Esophagus (tissue), 2 donors: ENCODE measurements at regions not wholly inside any gene's neighbourhood (a gene's known extent, or its start where the extent isn't known, plus 50 kb on each side); places are given as distances from the start of the nearest gene placed in this dataset.

ENCODE experiments used
- H3K27ac ChIP-seq, 2 donors: one replicate each; pipeline ENCODE4 v1.5.1; 2013; ENCODE audit warnings: low read depth in 2 of 2, mild to moderate bottlenecking in 2 of 2, inconsistent platforms in 1 of 2, low read length in 1 of 2, moderate library complexity in 1 of 2
- H3K27me3 ChIP-seq, 2 donors: one replicate each; pipeline ENCODE4 v1.6.1; 2013; ENCODE audit warnings: low read length in 2 of 2, control low read depth in 1 of 2, mild to moderate bottlenecking in 1 of 2; ENCODE audit not compliant: insufficient read depth in 2 of 2, control insufficient read depth in 1 of 2
- H3K36me3 ChIP-seq, 2 donors: one replicate each; pipeline ENCODE4 v1.6.1; 2013; ENCODE audit warnings: low read length in 1 of 2; ENCODE audit not compliant: control insufficient read depth in 2 of 2, insufficient read depth in 2 of 2
- H3K4me1 ChIP-seq, 2 donors: one replicate each; pipeline ENCODE4 v1.6.1; 2013; ENCODE audit warnings: low read length in 1 of 2; ENCODE audit not compliant: control insufficient read depth in 2 of 2, insufficient read depth in 2 of 2
- H3K4me3 ChIP-seq, 2 donors: one replicate each; pipeline ENCODE4 v1.5.1; 2013; ENCODE audit warnings: low read length in 2 of 2, mild to moderate bottlenecking in 2 of 2, low read depth in 1 of 2, moderate library complexity in 1 of 2
- H3K9me3 ChIP-seq, 2 donors: one replicate each; pipeline ENCODE4 v1.6.1; 2013; ENCODE audit warnings: mild to moderate bottlenecking in 2 of 2, low read depth in 1 of 2, low read length in 1 of 2, moderate library complexity in 1 of 2; ENCODE audit not compliant: control insufficient read depth in 2 of 2, insufficient read depth in 1 of 2
- WGBS, 2 donors: extraction: QIAGEN DNeasy Blood & Tissue Kit; methylation state at CpG; one replicate each; pipeline ENCODE4 v1.1.7; 2013; 5-methylcytosine and 5-hydroxymethylcytosine counted together
- donor health status: healthy with polysubstance abuse.
- donor health status: Bipolar disorder and iron deficiency.

- Histone ChIP-seq H3K27me3 (no peaks in the 10 kb centered on the region), H3K27ac (no peak overlapping the region), H3K9me3 (peaks cover 0 to 2% of the 10 kb centered on the region in 2 donors), H3K4me1 (no peaks in the 10 kb centered on the region), H3K36me3 (no peaks in the 10 kb centered on the region), H3K4me3 (no peak overlapping the region)
- WGBS, 2 donors = 47 to 56% methylated on average over 3 of the region's 3 CpGs
Measured at GRCh38 chr22:48138427-48138826, 1376.0 kb downstream of the TBC1D22A start.

GRCh38 chr22:48137640-48138039 lies 1375.2 kb downstream of the TBC1D22A start:
- H3K36me3 ChIP-seq = no peaks in the 10 kb centered on the region
- H3K9me3 ChIP-seq = peaks cover 0 to 2% of the 10 kb centered on the region in 2 donors
- no peaks in the 10 kb centered on the region for H3K27me3 ChIP-seq
- H3K4me1 ChIP-seq = no peaks in the 10 kb centered on the region
- WGBS, 2 donors = 58 to 63% methylated on average over 10 of the region's 10 CpGs
- no peak overlapping the region for H3K27ac ChIP-seq
- H3K4me3 ChIP-seq = no peak overlapping the region

- WGBS, 2 donors = 74% methylated on average over 8 of the region's 8 CpGs
- Histone ChIP-seq H3K4me1 (no peaks in the 10 kb centered on the region), H3K9me3 (peaks cover 2% of the 10 kb centered on the region in 2 donors), H3K27ac (no peak overlapping the region), H3K36me3 (no peaks in the 10 kb centered on the region), H3K27me3 (no peaks in the 10 kb centered on the region), H3K4me3 (no peak overlapping the region)
Measured at GRCh38 chr22:48135592-48135991, 1373.1 kb downstream of the TBC1D22A start.

- no peaks in the 10 kb centered on the region for H3K36me3 ChIP-seq
- WGBS, 2 donors = 66 to 70% methylated on average over 3 of the region's 3 CpGs
- peaks cover 3% of the 10 kb centered on the region in 2 donors for H3K9me3 ChIP-seq
- H3K4me3 ChIP-seq = no peak overlapping the region
- H3K27ac ChIP-seq = no peak overlapping the region
- H3K27me3 ChIP-seq = no peaks in the 10 kb centered on the region
- no peaks in the 10 kb centered on the region for H3K4me1 ChIP-seq
Measured at GRCh38 chr22:48125416-48125815, 1363.0 kb downstream of the TBC1D22A start.

GRCh38 chr22:48121984-48122383 lies 1359.5 kb downstream of the TBC1D22A start:
- no peaks in the 10 kb centered on the region for H3K4me1 ChIP-seq
- H3K9me3 ChIP-seq = peaks cover 3 to 7% of the 10 kb centered on the region in 2 donors
- H3K27ac ChIP-seq = no peak overlapping the region
- no peaks in the 10 kb centered on the region for H3K36me3 ChIP-seq
- WGBS, 2 donors = 90% methylated on average over 16 of the region's 16 CpGs
- peaks cover 0 to 3% of the 10 kb centered on the region in 2 donors for H3K27me3 ChIP-seq
- no peak overlapping the region for H3K4me3 ChIP-seq

- 72 to 78% methylated on average over 7 of the region's 7 CpGs for WGBS, 2 donors
Measured at GRCh38 chr22:48118654-48119053, 1356.2 kb downstream of the TBC1D22A start.

GRCh38 chr22:48116871-48117270 lies 1354.4 kb downstream of the TBC1D22A start:
- Histone ChIP-seq H3K4me3 (no peak overlapping the region), H3K27me3 (peaks cover 0 to 3% of the 10 kb centered on the region in 2 donors), H3K4me1 (no peaks in the 10 kb centered on the region), H3K36me3 (no peaks in the 10 kb centered on the region), H3K9me3 (peaks cover under 1 to 4% of the 10 kb centered on the region in 2 donors), H3K27ac (no peak overlapping the region)
- 71 to 76% methylated on average over 4 of the region's 4 CpGs for WGBS, 2 donors

More at GRCh38 chr22:48118654-48119053, 1356.2 kb downstream of the TBC1D22A start:
- peaks cover 0 to 3% of the 10 kb centered on the region in 2 donors for H3K27me3 ChIP-seq
- peaks cover 3 to 7% of the 10 kb centered on the region in 2 donors for H3K9me3 ChIP-seq
- H3K4me3 ChIP-seq = no peak overlapping the region
- no peaks in the 10 kb centered on the region for H3K4me1 ChIP-seq
- no peak overlapping the region for H3K27ac ChIP-seq
- no peaks in the 10 kb centered on the region for H3K36me3 ChIP-seq

GRCh38 chr22:48112687-48113521 lies 1350.5 kb downstream of the TBC1D22A start:
- 60 to 62% methylated on average over 8 of the region's 8 CpGs for WGBS, 2 donors
- H3K4me3 ChIP-seq = no peak overlapping the region
- no peak overlapping the region for H3K27ac ChIP-seq
- no peaks in the 10 kb centered on the region for H3K4me1 ChIP-seq
- H3K27me3 ChIP-seq = no peaks in the 10 kb centered on the region
- no peaks in the 10 kb centered on the region for H3K36me3 ChIP-seq
- peaks cover 2 to 3% of the 10 kb centered on the region in 2 donors for H3K9me3 ChIP-seq

- Histone ChIP-seq H3K9me3 (peaks cover 2 to 6% of the 10 kb centered on the region in 2 donors), H3K27ac (no peak overlapping the region), H3K27me3 (peaks cover 0 to 3% of the 10 kb centered on the region in 2 donors), H3K4me1 (no peaks in the 10 kb centered on the region), H3K36me3 (no peaks in the 10 kb centered on the region), H3K4me3 (no peak overlapping the region)
- 85 to 90% methylated on average over 6 of the region's 6 CpGs for WGBS, 2 donors
Measured at GRCh38 chr22:48106715-48107259, 1344.3 kb downstream of the TBC1D22A start.
